CD4-positive, alpha-beta T cell (primary cell): ENCODE measurements at regions not wholly inside any gene's neighbourhood (a gene's known extent, or its start where the extent isn't known, plus 50 kb on each side); places are given as distances from the start of the nearest gene placed in this dataset.

Experiments used
- ATAC-seq: fragments of 200-7000 bp; cut with Tn5 transposase; one replicate; pipeline ENCODE4 v1.10.0; 2022; ENCODE audit warnings: mild to moderate bottlenecking; ENCODE audit not compliant: poor library complexity
- CTCF ChIA-PET: fragments of 350-600 bp; sonication (Branson Sonifier 250); formaldehyde crosslinking; loops from one replicate; lab custom pipeline; 2021; ENCODE audit warnings: antibody characterized with exemption, inconsistent platforms; lab: Charles Lee
- POLR2A ChIA-PET: fragments of 350-600 bp; sonication (Branson Sonifier 250); formaldehyde crosslinking; loops from one replicate; lab custom pipeline; 2021; ENCODE audit warnings: antibody characterized with exemption, inconsistent platforms; lab: Charles Lee
- DNase-seq, 14 experiments: peaks; one replicate each; pipeline ENCODE4 v3.0.0-alpha.2; 2013 to 2020; ENCODE audit warnings: mixed read lengths in 2 of 14
- H3K27ac ChIP-seq, 2 donors: one replicate each; pipeline versions ENCODE4 v1.5.1 to v1.7.0; 2013; ENCODE audit warnings: low read length in 2 of 2, low read depth in 1 of 2, mild to moderate bottlenecking in 1 of 2
- H3K27me3 ChIP-seq, 2 experiments: 1 replicate in 1 of 2; 2 replicates in 1 of 2; pipeline versions ENCODE4 v1.6.1 to v1.7.0; 2013; ENCODE audit warnings: low read length in 2 of 2, control low read depth in 1 of 2, mild to moderate bottlenecking in 1 of 2, moderate library complexity in 1 of 2; ENCODE audit not compliant: insufficient read depth in 2 of 2, control insufficient read depth in 1 of 2
- H3K36me3 ChIP-seq: one replicate; pipeline ENCODE4 v1.6.1; 2013; ENCODE audit warnings: low read length, control low read depth; ENCODE audit not compliant: insufficient read depth
- H3K4me1 ChIP-seq: one replicate; pipeline ENCODE4 v1.6.1; 2013; ENCODE audit warnings: low read length, control low read depth; ENCODE audit not compliant: insufficient read depth
- H3K4me3 ChIP-seq: one replicate; pipeline ENCODE4 v1.5.1; 2013; ENCODE audit warnings: mild to moderate bottlenecking, low read length, moderate library complexity
- H3K9me3 ChIP-seq, 2 experiments: 1 replicate in 1 of 2; 2 replicates in 1 of 2; pipeline versions ENCODE4 v1.6.1 to v1.7.0; 2013; ENCODE audit warnings: low read length in 2 of 2, mild to moderate bottlenecking in 2 of 2, control low read depth in 1 of 2, moderate library complexity in 1 of 2; ENCODE audit not compliant: control insufficient read depth in 1 of 2, insufficient read depth in 1 of 2
- H3K27ac Mint-ChIP-seq: one replicate; pipeline ENCODE4 v1.8.0; 2020; ENCODE audit warnings: mixed read lengths
- H3K27me3 Mint-ChIP-seq: one replicate; pipeline ENCODE4 v1.8.0; 2021; ENCODE audit warnings: mixed read lengths
- H3K36me3 Mint-ChIP-seq: one replicate; pipeline ENCODE4 v1.8.0; 2021; ENCODE audit warnings: low read depth, mixed read lengths
- H3K4me1 Mint-ChIP-seq: one replicate; pipeline ENCODE4 v1.8.0; 2021; ENCODE audit warnings: low read depth, mixed read lengths
- H3K4me3 Mint-ChIP-seq: one replicate; pipeline ENCODE4 v1.8.0; 2020; ENCODE audit warnings: mild to moderate bottlenecking, mixed read lengths
- H3K9me3 Mint-ChIP-seq: one replicate; pipeline ENCODE4 v1.8.0; 2020; ENCODE audit warnings: mixed read lengths
- CTCF ChIP-seq: fragments of 200-600 bp; IDR thresholded peaks from one replicate; pipeline ENCODE4 v1.8.0; 2022; ENCODE audit warnings: antibody characterized with exemption, mild to moderate bottlenecking
- intact Hi-C, 2 experiments: fragments of 100-400 bp; cut with DNase I in 1 of 2; cut with micrococcal nuclease in 1 of 2; formaldehyde crosslinking; loops; one replicate each; pipeline versions ENCODE4 v1.15.1 to v1.9.0; 2023 to 2025; cut with DNase I, micrococcal nuclease

GRCh38 chr5:167812871-167813270, 478.6 kb upstream of the WWC1 start:
- no peak overlapping the region for H3K4me3 Mint-ChIP-seq
- H3K4me1 Mint-ChIP-seq = peaks cover 4% of the 10 kb centered on the region
- no peak overlapping the region for H3K27ac Mint-ChIP-seq
- intact Hi-C loops = no loop called here
- POLR2A ChIA-PET = no interaction called here
- H3K36me3 Mint-ChIP-seq = no peaks in the 10 kb centered on the region
- ATAC-seq (no peak), DNase-seq (no peak)
- Histone ChIP-seq H3K27me3 (no peaks in the 10 kb centered on the region), H3K27ac (no peak overlapping the region), H3K9me3 (no peaks in the 10 kb centered on the region), H3K4me3 (no peak overlapping the region), H3K36me3 (no peaks in the 10 kb centered on the region), H3K4me1 (no peaks in the 10 kb centered on the region)
- TF ChIP-seq CTCF = no peak
- H3K27me3 Mint-ChIP-seq = no peaks in the 10 kb centered on the region
- CTCF ChIA-PET = no interaction called here
- H3K9me3 Mint-ChIP-seq = no peaks in the 10 kb centered on the region

- Histone ChIP-seq H3K27me3 (no peaks in the 10 kb centered on the region), H3K27ac (no peak overlapping the region), H3K9me3 (no peaks in the 10 kb centered on the region), H3K4me3 (no peak overlapping the region), H3K36me3 (no peaks in the 10 kb centered on the region), H3K4me1 (no peaks in the 10 kb centered on the region)
- POLR2A ChIA-PET = no interaction called here
- Mint-ChIP-seq H3K4me1 (peaks cover 4% of the 10 kb centered on the region), H3K27me3 (no peaks in the 10 kb centered on the region), H3K4me3 (no peak overlapping the region), H3K27ac (no peak overlapping the region), H3K36me3 (no peaks in the 10 kb centered on the region), H3K9me3 (no peaks in the 10 kb centered on the region)
- no peak for TF ChIP-seq CTCF
- CTCF ChIA-PET = no interaction called here
- DNase-seq = no peak
- ATAC-seq = no peak
- intact Hi-C loops = no loop called here
Observed at GRCh38 chr5:167813389-167813788, 478.1 kb upstream of the WWC1 start.

GRCh38 chr5:167814040-167814439, 477.4 kb upstream of the WWC1 start:
- H3K4me1 ChIP-seq = no peaks in the 10 kb centered on the region
- H3K27ac Mint-ChIP-seq = no peak overlapping the region
- no peak overlapping the region for H3K4me3 Mint-ChIP-seq
- H3K36me3 ChIP-seq = no peaks in the 10 kb centered on the region
- ChIA-PET CTCF (no interaction called here), POLR2A (no interaction called here)
- no peaks in the 10 kb centered on the region for H3K9me3 ChIP-seq
- intact Hi-C loops = no loop called here
- ATAC-seq (no peak), DNase-seq (no peak)
- no peaks in the 10 kb centered on the region for H3K36me3 Mint-ChIP-seq
- TF ChIP-seq CTCF = no peak
- H3K27me3 Mint-ChIP-seq = no peaks in the 10 kb centered on the region
- H3K27me3 ChIP-seq = no peaks in the 10 kb centered on the region
- H3K9me3 Mint-ChIP-seq = no peaks in the 10 kb centered on the region
- no peak overlapping the region for H3K4me3 ChIP-seq
- peaks cover 4% of the 10 kb centered on the region for H3K4me1 Mint-ChIP-seq
- H3K27ac ChIP-seq = no peak overlapping the region
